A673 (cell line): ENCODE measurements at regions not wholly inside any gene's neighbourhood (a gene's known extent, or its start where the extent isn't known, plus 50 kb on each side); places are given as distances from the start of the nearest gene placed in this dataset.

Source experiments
- CTCF ChIP-seq: fragments of 300-800, 200-600 bp; sonication (generic); conservative IDR thresholded peaks from 2 replicates; pipeline ENCODE4 v1.5.1; 2017; ENCODE audit warnings: low read depth, mild to moderate bottlenecking, antibody characterized with exemption, low read length, moderate library complexity, mixed read lengths
- EZH2 ChIP-seq: fragments of 200-600 bp; sonication (generic); IDR thresholded peaks from 2 replicates; pipeline ENCODE4 v1.6.1; 2017; ENCODE audit warnings: borderline replicate concordance, low read depth, mild to moderate bottlenecking, mixed read lengths, antibody characterized with exemption, low read length; ENCODE audit not compliant: poor library complexity, severe bottlenecking

GRCh38 chr14:84125676-84126075, 1404.3 kb upstream of the FLRT2 start:
- TF ChIP-seq EZH2 (no peak), CTCF (no peak)
